ENCODE measurements at regions not wholly inside any gene's neighbourhood (a gene's known extent, or its start where the extent isn't known, plus 50 kb on each side); places are given as distances from the start of the nearest gene placed in this dataset.
"Not testable (repeated sequence)": the region's sequence is repeated elsewhere in the genome, so short reads cannot be mapped to it uniquely, and the experiment has no call there.

GRCh38 chr10:81479316-81479715 is 395.7 kb upstream of the NRG3 start:
- DNase-seq, result no peak

GRCh38 chr10:81496626-81497025 is 378.4 kb upstream of the NRG3 start:
- DNase-seq, result no peak

GRCh38 chr10:81498011-81498551 is 376.9 kb upstream of the NRG3 start:
- no peak for DNase-seq

- DNase-seq, result no peak
Observed at GRCh38 chr10:81502677-81503359, 372.2 kb upstream of the NRG3 start.

- DNase-seq, result not testable (repeated sequence)
Observed at GRCh38 chr10:81505777-81506176, 369.2 kb upstream of the NRG3 start.

- DNase-seq, result no peak
Observed at GRCh38 chr10:81514811-81515210, 360.2 kb upstream of the NRG3 start.

GRCh38 chr10:81520688-81521087 is 354.3 kb upstream of the NRG3 start:
- DNase-seq, result no peak

- no peak for DNase-seq
Observed at GRCh38 chr10:81524467-81524866, 350.5 kb upstream of the NRG3 start.

GRCh38 chr10:81532403-81532802 is 342.6 kb upstream of the NRG3 start:
- DNase-seq, result no peak

- DNase-seq, result no peak
Observed at GRCh38 chr10:81534991-81535390, 340.0 kb upstream of the NRG3 start.

- no peak for DNase-seq
Observed at GRCh38 chr10:81541517-81541916, 333.5 kb upstream of the NRG3 start.

GRCh38 chr10:81546243-81546642 is 328.8 kb upstream of the NRG3 start:
- no peak for DNase-seq

- no peak for DNase-seq
Observed at GRCh38 chr10:81548160-81548559, 326.8 kb upstream of the NRG3 start.

GRCh38 chr10:81564143-81564542 is 310.9 kb upstream of the NRG3 start:
- no peak for DNase-seq

GRCh38 chr10:81569488-81569887 is 305.5 kb upstream of the NRG3 start:
- DNase-seq, result no peak

GRCh38 chr10:81570349-81570748 is 304.6 kb upstream of the NRG3 start:
- no peak for DNase-seq

GRCh38 chr10:81570878-81571794 is 303.9 kb upstream of the NRG3 start:
- DNase-seq, result no peak

- no peak for DNase-seq
Observed at GRCh38 chr10:81575036-81575435, 300.0 kb upstream of the NRG3 start.

- DNase-seq, result no peak
Observed at GRCh38 chr10:81576336-81576735, 298.7 kb upstream of the NRG3 start.

GRCh38 chr10:81594991-81595390 is 280.0 kb upstream of the NRG3 start:
- DNase-seq, result no peak

GRCh38 chr10:81600185-81600584 is 274.8 kb upstream of the NRG3 start:
- DNase-seq, result no peak

GRCh38 chr10:81603106-81603620 is 271.8 kb upstream of the NRG3 start:
- DNase-seq, result no peak

GRCh38 chr10:81644485-81644884 is 230.5 kb upstream of the NRG3 start:
- not testable (repeated sequence) for DNase-seq

- DNase-seq, result no peak
Observed at GRCh38 chr10:81655986-81656385, 219.0 kb upstream of the NRG3 start.

Measured in inflammatory macrophage (primary cell).